Activated T-cell treated with anti-CD3 and anti-CD28 coated beads, Interleukin-2, amount 50 U/mL, for 48 hours (primary cell): ENCODE measurements at regions not wholly inside any gene's neighbourhood (a gene's known extent, or its start where the extent isn't known, plus 50 kb on each side); places are given as distances from the start of the nearest gene placed in this dataset.

Experiments used
- DNase-seq, 2 experiments: peaks; one replicate each; pipeline ENCODE4 v3.0.0-alpha.2; 2020

- no peak for DNase-seq
Measured at GRCh38 chr5:27412384-27412783, 374.0 kb upstream of the CDH9 start.

- DNase-seq: no peak
Measured at GRCh38 chr5:27406020-27406419, 367.6 kb upstream of the CDH9 start.

DNA sequence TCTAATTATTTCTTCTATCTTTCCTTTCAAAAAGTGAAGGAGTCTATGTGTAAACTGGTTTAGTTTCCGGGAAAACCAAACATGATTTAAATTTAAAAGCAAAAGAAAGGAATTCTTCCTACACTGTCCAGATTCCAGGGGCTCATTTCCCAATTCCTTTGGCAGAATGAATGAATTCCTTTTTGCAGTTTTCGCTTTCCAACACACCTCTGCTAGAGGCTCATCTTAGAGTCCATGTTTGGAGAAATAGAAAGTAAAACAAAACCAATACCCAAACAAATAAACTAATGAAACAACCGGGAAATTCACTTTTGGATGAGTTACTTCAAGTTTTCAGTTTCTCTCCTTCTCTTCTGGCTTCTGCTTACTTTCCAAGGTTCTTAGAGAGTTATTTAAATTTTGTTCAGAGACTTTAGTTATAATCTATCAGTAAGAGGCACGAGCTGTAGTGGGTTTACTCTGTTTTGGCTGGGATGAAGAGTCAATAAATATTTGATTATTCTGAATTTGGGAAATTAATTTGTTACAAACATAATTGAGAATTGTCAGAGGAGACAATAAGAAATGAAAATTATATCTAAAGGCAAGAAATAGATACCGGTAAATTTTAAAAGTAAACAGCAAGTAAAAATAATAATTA is 365.0 kb upstream of the CDH9 start:
- no peak for DNase-seq

- DNase-seq: no peak
Measured at GRCh38 chr5:27402828-27403227, 364.4 kb upstream of the CDH9 start.

GRCh38 chr5:27396998-27397397 is 358.6 kb upstream of the CDH9 start:
- DNase-seq: no peak

GRCh38 chr5:27392716-27393115 is 354.3 kb upstream of the CDH9 start:
- no peak for DNase-seq

- DNase-seq: no peak
Measured at GRCh38 chr5:27389696-27390095, 351.3 kb upstream of the CDH9 start.

DNA sequence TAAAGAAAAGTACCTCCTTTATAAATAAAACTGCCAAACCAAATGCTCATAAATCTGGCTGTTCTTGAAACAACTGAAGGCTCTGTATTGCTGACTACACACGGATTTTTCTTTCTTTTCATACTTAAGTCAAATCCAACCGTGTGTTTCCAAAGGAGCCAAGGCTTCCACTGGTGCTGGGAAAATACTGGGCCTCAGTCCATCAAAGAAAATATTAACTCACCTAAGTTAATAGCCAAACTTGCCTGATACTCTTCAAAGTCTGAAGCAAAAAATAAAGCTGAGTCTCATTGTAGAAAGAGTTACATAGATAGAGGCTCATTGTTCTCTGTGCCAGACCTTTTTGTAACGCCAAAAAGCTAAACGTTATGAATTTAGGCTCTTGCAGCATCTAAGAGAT is 350.4 kb upstream of the CDH9 start:
- DNase-seq: no peak

DNA sequence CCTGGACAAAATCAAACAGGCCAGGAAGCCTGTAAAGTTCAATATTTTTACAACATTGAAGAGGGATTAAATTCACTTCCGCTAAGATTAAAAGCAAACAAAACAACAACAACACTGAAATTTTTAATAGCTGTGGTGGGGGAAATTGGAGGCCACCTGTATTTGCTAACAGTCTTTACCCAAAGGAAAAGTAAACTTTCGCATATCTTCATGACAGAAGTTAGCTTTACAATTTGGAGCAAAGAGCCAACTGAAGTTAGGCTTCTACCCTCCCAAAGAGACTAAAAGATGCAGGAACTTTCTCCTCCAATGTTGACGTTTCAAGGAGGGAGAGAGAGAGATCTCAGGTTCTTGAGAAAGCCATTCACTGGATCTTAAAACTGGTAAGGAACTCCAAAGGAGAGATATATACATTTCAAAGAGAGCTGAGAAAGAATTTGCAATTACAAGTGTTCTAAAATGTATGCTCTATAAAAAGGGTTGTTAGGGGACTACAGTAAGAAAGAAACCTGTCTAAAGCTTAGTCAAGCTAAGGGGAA is 349.2 kb upstream of the CDH9 start:
- DNase-seq: no peak

GRCh38 chr5:27381686-27382085 is 343.3 kb upstream of the CDH9 start:
- DNase-seq: no peak

DNA sequence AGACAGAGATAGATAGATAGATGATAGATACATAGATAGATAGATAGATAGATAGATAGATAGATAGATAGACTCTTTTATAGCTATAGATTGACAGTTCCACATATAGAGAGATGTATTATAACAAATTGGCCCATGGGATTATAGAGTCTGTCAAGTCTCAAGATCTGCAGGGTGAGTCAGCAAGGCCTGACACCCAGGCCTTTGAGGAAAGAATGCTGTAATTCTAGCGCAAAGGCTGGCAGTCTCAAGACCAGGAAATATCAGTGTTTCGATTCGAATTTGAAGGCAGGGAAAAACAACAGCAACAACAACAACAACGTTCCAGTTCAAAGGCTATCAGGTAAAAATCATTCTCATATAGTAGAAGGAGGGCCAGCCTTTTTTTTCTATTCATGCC is 339.2 kb upstream of the CDH9 start:
- DNase-seq: no peak

DNA sequence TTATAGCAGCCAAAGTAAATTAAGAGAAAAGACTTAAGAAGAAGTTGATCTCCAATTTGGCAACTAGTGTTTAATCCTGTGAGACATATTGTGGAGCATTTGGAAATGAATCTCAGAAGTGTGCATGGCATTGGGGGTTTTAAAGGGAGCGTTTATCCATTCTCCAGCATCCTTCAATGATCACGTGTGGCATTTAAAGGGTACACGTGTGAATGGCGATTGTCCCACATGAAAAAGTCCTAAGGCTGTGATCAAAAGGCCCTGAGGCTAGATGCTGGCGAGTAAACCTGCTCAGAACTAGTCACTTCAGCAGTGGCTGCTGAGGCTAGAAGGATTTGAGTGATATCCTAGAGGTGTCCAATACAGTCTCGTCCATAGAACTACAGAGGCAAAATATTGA is 315.6 kb upstream of the CDH9 start:
- no peak for DNase-seq

DNA sequence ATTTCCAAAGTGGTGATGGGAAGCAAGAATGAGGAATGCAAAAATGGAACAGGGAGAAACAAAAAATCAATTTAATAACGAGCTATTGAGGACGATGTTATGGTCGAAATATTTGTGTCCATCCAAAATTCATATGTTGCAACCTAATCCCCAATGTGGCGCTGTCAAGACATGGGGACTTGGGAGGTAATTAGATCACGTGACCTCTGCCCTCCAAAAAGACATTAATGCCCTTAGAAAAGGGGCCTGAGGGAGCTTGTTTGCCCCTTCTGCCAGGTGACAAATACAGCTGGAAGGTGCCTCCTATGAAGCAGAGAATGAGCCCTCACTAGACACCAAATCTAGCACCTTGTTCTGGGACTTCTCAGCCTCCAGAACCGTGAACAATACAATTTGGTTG is 315.2 kb upstream of the CDH9 start:
- DNase-seq: no peak

- DNase-seq: no peak
Measured at GRCh38 chr5:27341342-27341741, 303.0 kb upstream of the CDH9 start.

DNA sequence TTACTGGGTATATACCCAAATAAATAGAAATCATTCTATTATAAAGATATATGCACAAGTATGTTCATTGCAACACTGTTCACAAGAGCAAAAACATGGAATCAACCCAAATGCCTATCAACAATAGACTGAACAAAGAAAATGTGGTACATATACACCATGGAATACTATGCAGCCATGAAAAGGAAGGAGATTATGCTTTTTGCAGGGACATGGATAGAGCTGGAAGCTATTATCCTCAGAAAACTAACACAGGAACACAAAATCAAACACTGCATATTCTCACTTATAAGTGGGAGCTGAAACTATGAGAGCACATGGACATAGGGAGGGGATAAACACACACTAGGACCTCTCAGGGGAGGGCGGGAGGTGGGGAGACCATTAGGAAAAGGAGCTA is 298.4 kb upstream of the CDH9 start:
- no peak for DNase-seq

DNA sequence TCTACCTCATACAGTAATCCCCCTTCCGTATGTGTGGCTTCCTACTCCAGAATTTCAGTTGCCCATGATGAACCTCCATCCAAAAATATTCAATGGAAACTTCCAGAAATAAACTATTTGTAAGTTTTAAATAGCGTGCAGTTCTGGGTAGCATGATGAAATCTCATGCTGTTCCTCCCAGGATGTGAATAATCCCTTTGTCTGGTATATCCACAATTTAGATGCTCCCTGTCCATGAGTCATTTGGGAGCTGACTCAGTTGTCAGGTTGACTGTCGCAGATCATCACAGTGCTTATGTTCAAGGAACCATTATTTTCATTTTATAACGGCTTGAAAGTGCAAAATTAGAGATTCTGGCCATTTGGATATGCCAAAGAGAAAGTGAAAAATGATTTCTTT is 290.1 kb upstream of the CDH9 start:
- DNase-seq: no peak

GRCh38 chr5:27325513-27325912 is 287.1 kb upstream of the CDH9 start:
- DNase-seq: no peak

GRCh38 chr5:27318701-27319100 is 280.3 kb upstream of the CDH9 start:
- no peak for DNase-seq

- no peak for DNase-seq
Measured at GRCh38 chr5:27316271-27316650, 277.9 kb upstream of the CDH9 start.

GRCh38 chr5:27315363-27316270 is 277.2 kb upstream of the CDH9 start:
- DNase-seq: no peak

GRCh38 chr5:27313549-27313948 is 275.2 kb upstream of the CDH9 start:
- DNase-seq: no peak

DNA sequence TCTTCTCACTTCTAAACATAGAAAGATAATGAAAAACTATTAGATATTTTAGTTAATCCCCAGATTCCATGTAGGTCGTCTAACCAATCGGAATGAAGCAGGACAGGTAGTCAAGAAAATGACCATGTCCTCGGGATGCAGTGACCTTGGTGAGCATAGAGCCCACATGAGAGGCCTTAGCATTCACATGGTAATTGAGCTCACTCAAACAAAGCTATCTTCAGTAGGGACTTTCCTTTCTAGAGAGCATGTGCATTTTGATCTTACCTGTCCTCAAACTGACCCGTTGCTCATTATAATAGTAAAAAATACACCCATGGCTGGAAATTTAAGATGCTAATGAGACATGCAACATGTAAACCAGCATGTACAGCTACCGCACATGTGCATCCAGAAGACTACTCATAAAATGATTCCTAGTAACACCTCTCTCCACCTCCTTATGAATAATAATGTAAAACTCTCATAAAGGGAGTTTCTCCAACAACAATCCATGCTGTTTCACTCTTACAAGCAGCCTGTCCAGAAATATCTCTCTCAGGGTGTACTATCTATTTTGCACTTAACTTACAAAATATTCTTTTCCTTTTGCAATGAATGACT is 274.0 kb upstream of the CDH9 start:
- no peak for DNase-seq

GRCh38 chr5:27311544-27311943 is 273.2 kb upstream of the CDH9 start:
- DNase-seq: no peak

GRCh38 chr5:27308153-27308552 is 269.8 kb upstream of the CDH9 start:
- DNase-seq: no peak
